Suprapubic skin (tissue), 4 donors: ENCODE measurements at regions not wholly inside any gene's neighbourhood (a gene's known extent, or its start where the extent isn't known, plus 50 kb on each side); places are given as distances from the start of the nearest gene placed in this dataset.

Experiments used
- DNase-seq, 2 donors: peaks; one replicate each; pipeline ENCODE4 v3.0.0-alpha.2; 2019; ENCODE audit warnings: low spot score in 2 of 2
- H3K27ac ChIP-seq: fragments of 200-600 bp; sonication (generic); one replicate; pipeline ENCODE4 v1.5.1; 2019
- H3K27me3 ChIP-seq: fragments of 200-600 bp; sonication (generic); one replicate; pipeline ENCODE4 v1.5.1; 2019
- H3K36me3 ChIP-seq: fragments of 200-600 bp; sonication (generic); one replicate; pipeline ENCODE4 v1.5.1; 2019
- H3K4me1 ChIP-seq: fragments of 200-600 bp; sonication (generic); one replicate; pipeline ENCODE4 v1.5.1; 2019
- H3K4me3 ChIP-seq: fragments of 200-600 bp; sonication (generic); one replicate; pipeline ENCODE4 v1.5.1; 2019; ENCODE audit warnings: mild to moderate bottlenecking
- H3K9me3 ChIP-seq: fragments of 200-600 bp; sonication (generic); one replicate; pipeline ENCODE4 v1.5.1; 2019
- EP300 ChIP-seq: sonication (generic); formaldehyde crosslinking; IDR thresholded peaks from one replicate; pipeline ENCODE4 v1.6.1; 2017; ENCODE audit warnings: antibody characterized with exemption
- POLR2A ChIP-seq, 2 donors: fragments of 450-650 bp; IDR thresholded peaks; one replicate each; pipeline ENCODE4 v1.6.1; 2017; ENCODE audit warnings: antibody characterized with exemption in 2 of 2, mild to moderate bottlenecking in 2 of 2, moderate library complexity in 2 of 2
- POLR2AphosphoS5 ChIP-seq, 3 donors: sonication (generic); formaldehyde crosslinking; IDR thresholded peaks; one replicate each; pipeline ENCODE4 v1.6.1; 2017; ENCODE audit warnings: antibody characterized with exemption in 3 of 3
- WGBS: methylation state at CpG from one replicate; pipeline ENCODE4 v1.1.5; 2018; 5-methylcytosine and 5-hydroxymethylcytosine counted together
- TF ChIP-seq, protein P1 (sequence below), 2 donors: fragments of 200-600 bp in 1 of 2; fragments of 450-650 bp in 1 of 2; sonication (generic) in 1 of 2; IDR thresholded peaks; one replicate each; pipeline ENCODE4 v1.5.1; 2016 to 2019; ENCODE audit warnings: antibody characterized with exemption in 2 of 2, mild to moderate bottlenecking in 1 of 2, moderate library complexity in 1 of 2

DNA sequence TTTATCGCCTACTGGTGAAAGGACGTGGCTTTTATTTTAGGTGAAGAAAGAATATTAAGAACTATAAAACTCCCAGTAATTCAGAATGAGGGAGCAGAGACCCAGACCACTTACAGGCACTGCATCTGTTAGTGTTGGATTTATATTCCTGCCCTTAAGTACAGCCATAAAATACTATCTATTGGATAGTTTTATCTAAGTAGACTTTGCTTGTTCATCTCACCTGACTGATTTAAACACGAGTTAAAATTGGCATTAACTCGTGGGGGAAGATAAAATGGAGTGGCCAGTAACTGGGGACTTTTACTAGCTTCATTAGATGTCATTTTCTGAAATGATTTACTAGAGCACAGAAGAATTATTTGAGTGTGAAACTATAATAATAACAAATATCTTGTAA is 1377.5 kb upstream of the TMEM132C start:
- TF ChIP-seq, protein P1, sequence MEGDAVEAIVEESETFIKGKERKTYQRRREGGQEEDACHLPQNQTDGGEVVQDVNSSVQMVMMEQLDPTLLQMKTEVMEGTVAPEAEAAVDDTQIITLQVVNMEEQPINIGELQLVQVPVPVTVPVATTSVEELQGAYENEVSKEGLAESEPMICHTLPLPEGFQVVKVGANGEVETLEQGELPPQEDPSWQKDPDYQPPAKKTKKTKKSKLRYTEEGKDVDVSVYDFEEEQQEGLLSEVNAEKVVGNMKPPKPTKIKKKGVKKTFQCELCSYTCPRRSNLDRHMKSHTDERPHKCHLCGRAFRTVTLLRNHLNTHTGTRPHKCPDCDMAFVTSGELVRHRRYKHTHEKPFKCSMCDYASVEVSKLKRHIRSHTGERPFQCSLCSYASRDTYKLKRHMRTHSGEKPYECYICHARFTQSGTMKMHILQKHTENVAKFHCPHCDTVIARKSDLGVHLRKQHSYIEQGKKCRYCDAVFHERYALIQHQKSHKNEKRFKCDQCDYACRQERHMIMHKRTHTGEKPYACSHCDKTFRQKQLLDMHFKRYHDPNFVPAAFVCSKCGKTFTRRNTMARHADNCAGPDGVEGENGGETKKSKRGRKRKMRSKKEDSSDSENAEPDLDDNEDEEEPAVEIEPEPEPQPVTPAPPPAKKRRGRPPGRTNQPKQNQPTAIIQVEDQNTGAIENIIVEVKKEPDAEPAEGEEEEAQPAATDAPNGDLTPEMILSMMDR (IDR thresholded peaks at IDR 0.05) = no peak
- TF ChIP-seq POLR2AphosphoS5 (IDR thresholded peaks at IDR 0.05) (no peak), POLR2A (IDR thresholded peaks at IDR 0.05) (no peak), EP300 (no peak)
- Histone ChIP-seq H3K27me3 (no peaks in the 10 kb centered on the region), H3K4me3 (no peak overlapping the region), H3K27ac (no peak overlapping the region), H3K9me3 (no peaks in the 10 kb centered on the region), H3K4me1 (no peaks in the 10 kb centered on the region), H3K36me3 (no peaks in the 10 kb centered on the region)
- 71% methylated on average over 4 of the region's 4 CpGs for WGBS
- no peak for DNase-seq

DNA sequence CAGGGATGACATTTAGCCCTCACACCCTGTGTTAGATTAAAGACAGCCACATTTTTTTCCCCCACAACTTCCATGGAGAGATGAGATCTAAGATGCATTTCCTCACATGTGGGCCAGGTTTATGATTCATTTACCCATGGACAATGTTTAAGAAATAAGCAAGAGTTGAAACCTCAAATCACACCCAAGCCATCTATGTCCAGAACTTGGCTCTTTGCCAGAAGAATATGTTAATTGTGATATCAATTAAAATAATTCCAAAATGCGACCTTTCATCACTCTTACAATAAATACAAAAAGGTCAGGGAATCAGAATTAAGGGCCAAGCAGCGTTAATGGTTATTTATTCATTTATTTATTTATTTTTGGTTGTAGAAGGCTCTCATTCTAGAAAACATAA is 1376.9 kb upstream of the TMEM132C start:
- Histone ChIP-seq H3K4me1 (no peaks in the 10 kb centered on the region), H3K9me3 (no peaks in the 10 kb centered on the region), H3K27me3 (no peaks in the 10 kb centered on the region), H3K36me3 (no peaks in the 10 kb centered on the region), H3K4me3 (no peak overlapping the region), H3K27ac (no peak overlapping the region)
- DNase-seq = no peak
- WGBS = 75% methylated on average over 2 of the region's 2 CpGs
- no peak for TF ChIP-seq POLR2A (IDR thresholded peaks at IDR 0.05)
- TF ChIP-seq, protein P1 (IDR thresholded peaks at IDR 0.05) = no peak
- TF ChIP-seq POLR2AphosphoS5 (IDR thresholded peaks at IDR 0.05) = no peak
- TF ChIP-seq EP300 = no peak

DNA sequence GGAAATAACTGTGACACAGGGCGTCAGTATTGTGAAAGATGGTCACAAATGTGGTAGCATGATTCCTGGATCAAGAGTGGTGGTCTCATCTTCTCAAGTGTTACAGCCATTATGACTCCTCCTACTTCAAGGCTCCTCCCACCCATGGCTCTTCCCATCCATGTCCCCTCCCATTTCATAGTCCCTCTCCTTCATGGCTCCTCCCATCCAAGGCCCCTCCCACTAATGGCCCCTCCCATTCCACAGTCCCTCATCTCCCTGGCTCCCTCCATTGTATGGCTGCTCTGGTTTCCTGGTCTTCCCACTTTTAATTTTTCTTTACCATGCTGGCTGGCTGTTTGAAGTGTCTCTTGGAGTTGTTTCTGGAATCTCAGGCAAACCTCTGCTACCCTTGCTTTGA is 1375.2 kb upstream of the TMEM132C start:
- no peak for TF ChIP-seq EP300
- no peak for TF ChIP-seq POLR2A (IDR thresholded peaks at IDR 0.05)
- no peak for TF ChIP-seq POLR2AphosphoS5 (IDR thresholded peaks at IDR 0.05)
- TF ChIP-seq, protein P1 (IDR thresholded peaks at IDR 0.05) = no peak
- no peak overlapping the region for H3K27ac ChIP-seq
- DNase-seq = no peak

DNA sequence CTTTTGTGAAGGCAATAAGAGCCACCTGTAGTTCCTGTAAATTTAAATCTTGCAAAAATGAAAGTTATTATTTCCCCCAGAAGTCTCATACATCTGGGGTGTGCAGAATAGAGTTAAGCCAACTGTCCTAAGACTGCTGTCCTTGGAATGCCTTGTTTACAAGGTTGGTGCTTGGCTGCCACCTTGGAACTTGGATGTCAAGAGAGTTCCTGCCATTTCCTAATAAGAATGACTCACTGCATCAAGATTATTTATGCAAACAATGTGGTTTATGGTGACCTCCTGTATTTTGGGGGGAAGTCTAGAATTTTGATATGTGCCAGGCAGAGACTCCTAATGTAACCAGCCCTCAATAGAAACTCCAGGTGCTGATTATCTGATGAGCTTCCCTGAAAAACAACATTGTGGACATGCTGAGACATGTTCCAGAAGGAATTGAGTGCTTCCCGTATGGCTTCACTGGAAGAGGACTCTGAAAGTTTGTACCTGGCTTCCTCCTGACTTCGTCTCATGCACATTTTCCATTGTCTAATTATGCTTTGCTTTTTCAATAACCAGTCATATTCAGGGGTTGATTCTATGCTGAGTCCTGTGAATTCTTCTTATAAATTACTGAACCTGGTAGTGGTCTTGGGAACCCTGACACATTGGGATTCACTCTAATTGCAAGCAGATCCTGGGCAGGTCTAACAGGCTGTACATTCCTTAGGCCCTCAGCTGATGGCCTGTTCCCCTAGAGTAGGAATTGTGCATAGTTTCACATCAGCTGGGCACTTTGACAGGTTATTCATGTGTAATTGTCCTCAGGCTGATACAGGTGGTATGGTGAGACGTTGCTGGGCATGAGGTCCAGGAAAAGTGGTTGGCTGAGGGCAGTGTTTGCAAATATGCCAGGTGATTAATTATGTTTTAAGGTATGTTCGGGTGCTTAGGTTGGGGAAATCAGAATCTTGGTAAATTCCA is 1370.7 kb upstream of the TMEM132C start:
- no peaks in the 10 kb centered on the region for H3K4me1 ChIP-seq
- WGBS = 40% methylated on average over 4 of the region's 4 CpGs
- H3K27ac ChIP-seq = no peak overlapping the region
- no peak overlapping the region for H3K4me3 ChIP-seq
- no peak for DNase-seq
- H3K36me3 ChIP-seq = no peaks in the 10 kb centered on the region
- H3K27me3 ChIP-seq = no peaks in the 10 kb centered on the region
- H3K9me3 ChIP-seq = no peaks in the 10 kb centered on the region
- TF ChIP-seq EP300 (no peak), POLR2A (IDR thresholded peaks at IDR 0.05) (no peak), POLR2AphosphoS5 (IDR thresholded peaks at IDR 0.05) (no peak)
- TF ChIP-seq, protein P1 (IDR thresholded peaks at IDR 0.05) = no peak

More for the DNA sequence above, 1375.2 kb upstream of the TMEM132C start:
- H3K4me3 ChIP-seq = no peak overlapping the region
- H3K4me1 ChIP-seq = no peaks in the 10 kb centered on the region
- no peaks in the 10 kb centered on the region for H3K9me3 ChIP-seq
- H3K36me3 ChIP-seq = no peaks in the 10 kb centered on the region
- WGBS = 100% methylated on average over 1 of the region's 1 CpG
- no peaks in the 10 kb centered on the region for H3K27me3 ChIP-seq

DNA sequence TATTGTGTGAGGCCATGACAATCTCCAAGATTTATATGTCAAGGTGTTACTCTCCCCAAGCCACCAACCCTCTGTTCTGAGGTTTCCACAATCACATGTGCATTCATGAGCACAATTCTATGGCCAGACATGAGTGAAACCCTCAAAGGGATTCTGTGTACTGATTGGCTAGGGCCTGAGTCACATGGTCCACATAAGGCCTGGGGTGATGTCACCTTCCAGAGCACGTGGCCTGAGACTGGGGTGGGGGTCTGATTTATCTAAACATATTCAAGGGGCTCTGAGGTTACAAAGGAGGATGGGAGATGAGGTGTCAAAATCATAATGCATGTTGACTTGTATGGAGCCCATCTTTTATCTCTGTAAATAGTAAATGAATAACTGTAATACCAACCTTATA is 1369.9 kb upstream of the TMEM132C start:
- no peak for TF ChIP-seq EP300
- TF ChIP-seq, protein P1 (IDR thresholded peaks at IDR 0.05) = no peak
- TF ChIP-seq POLR2A (IDR thresholded peaks at IDR 0.05) = no peak
- no peak for TF ChIP-seq POLR2AphosphoS5 (IDR thresholded peaks at IDR 0.05)
- no peak overlapping the region for H3K27ac ChIP-seq
- WGBS = 45% methylated on average over 1 of the region's 1 CpG

More for the DNA sequence above, 1369.9 kb upstream of the TMEM132C start:
- no peaks in the 10 kb centered on the region for H3K4me1 ChIP-seq
- DNase-seq = no peak
- H3K9me3 ChIP-seq = no peaks in the 10 kb centered on the region
- no peaks in the 10 kb centered on the region for H3K36me3 ChIP-seq
- no peaks in the 10 kb centered on the region for H3K27me3 ChIP-seq
- no peak overlapping the region for H3K4me3 ChIP-seq
